Left ventricle myocardium inferior (tissue), 1 donor: ENCODE measurements at regions not wholly inside any gene's neighbourhood (a gene's known extent, or its start where the extent isn't known, plus 50 kb on each side); places are given as distances from the start of the nearest gene placed in this dataset.
"Not testable (repeated sequence)": the region's sequence is repeated elsewhere in the genome, so short reads cannot be mapped to it uniquely, and the experiment has no call there.

Source experiments
- DNase-seq: peaks from one replicate; pipeline ENCODE4 v3.0.0-alpha.2; 2020
- H3K27ac ChIP-seq: fragments of 200-600 bp; replicated peaks from 2 replicates; pipeline ENCODE4 v1.8.0; 2021
- H3K27me3 ChIP-seq: fragments of 200-600 bp; 2 replicates; pipeline ENCODE4 v1.8.0; 2021; ENCODE audit warnings: low read depth
- H3K36me3 ChIP-seq: fragments of 200-600 bp; 2 replicates; pipeline ENCODE4 v1.8.0; 2021
- H3K4me1 ChIP-seq: fragments of 200-600 bp; 2 replicates; pipeline ENCODE4 v1.8.0; 2021
- H3K4me3 ChIP-seq: fragments of 200-600 bp; 2 replicates; pipeline ENCODE4 v1.8.0; 2021; ENCODE audit warnings: mild to moderate bottlenecking, moderate library complexity
- H3K9me3 ChIP-seq: fragments of 200-600 bp; replicated peaks from 2 replicates; pipeline ENCODE4 v1.8.0; 2021
- intact Hi-C: fragments of 100-400 bp; cut with micrococcal nuclease; formaldehyde crosslinking; loops from one replicate; pipeline ENCODE4 v1.11.0; 2022
- TF ChIP-seq, protein P1 (sequence below): fragments of 200-600 bp; IDR thresholded peaks from 2 replicates; pipeline ENCODE4 v1.8.0; 2021; ENCODE audit warnings: antibody characterized with exemption, mild to moderate bottlenecking, borderline replicate concordance
- donor health status: DM: no; HTN: yes; CAD: no; lungs with severe emphysema.

DNA sequence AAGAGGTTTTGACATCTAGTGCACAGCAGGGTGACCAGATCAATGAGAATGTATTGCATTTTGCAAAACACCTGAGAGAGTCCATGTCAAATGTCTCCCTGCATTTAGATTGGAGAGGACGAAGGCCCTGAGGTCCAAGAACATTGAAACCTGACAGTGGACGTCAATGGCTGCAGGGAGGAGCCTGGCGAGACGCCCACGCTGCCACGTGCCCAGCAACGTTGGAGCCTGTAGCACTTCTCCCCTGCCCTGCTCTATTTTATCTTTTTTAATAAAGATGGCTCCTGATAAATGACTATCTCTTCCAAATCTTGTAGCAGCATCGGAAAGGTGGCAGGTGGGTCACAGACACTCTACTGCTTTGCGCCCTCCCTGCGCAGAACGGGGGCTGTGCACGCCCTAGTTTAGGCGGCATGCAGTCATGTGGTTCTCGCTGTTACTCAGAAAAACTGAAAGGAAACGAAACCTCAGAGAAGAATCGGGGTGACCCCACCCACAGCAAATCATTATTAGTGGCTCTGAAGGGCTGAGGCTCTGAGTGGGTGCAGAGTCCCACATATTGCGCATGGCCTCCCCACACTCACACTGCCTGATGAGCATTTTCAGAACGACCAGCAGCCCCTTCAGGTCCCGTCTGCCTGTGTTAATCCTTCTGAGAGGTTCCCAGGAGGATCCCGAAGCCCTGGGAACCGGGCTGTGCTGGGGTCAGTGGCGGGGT, 62.5 kb upstream of the TAMM41 start:
- Histone ChIP-seq H3K4me1 (no peaks in the 10 kb centered on the region), H3K36me3 (no peaks in the 10 kb centered on the region), H3K4me3 (no peak overlapping the region), H3K27ac (no peak overlapping the region), H3K9me3 (no peaks in the 10 kb centered on the region), H3K27me3 (peaks cover 25% of the 10 kb centered on the region)
- DNase-seq = no peak
- TF ChIP-seq, protein P1, sequence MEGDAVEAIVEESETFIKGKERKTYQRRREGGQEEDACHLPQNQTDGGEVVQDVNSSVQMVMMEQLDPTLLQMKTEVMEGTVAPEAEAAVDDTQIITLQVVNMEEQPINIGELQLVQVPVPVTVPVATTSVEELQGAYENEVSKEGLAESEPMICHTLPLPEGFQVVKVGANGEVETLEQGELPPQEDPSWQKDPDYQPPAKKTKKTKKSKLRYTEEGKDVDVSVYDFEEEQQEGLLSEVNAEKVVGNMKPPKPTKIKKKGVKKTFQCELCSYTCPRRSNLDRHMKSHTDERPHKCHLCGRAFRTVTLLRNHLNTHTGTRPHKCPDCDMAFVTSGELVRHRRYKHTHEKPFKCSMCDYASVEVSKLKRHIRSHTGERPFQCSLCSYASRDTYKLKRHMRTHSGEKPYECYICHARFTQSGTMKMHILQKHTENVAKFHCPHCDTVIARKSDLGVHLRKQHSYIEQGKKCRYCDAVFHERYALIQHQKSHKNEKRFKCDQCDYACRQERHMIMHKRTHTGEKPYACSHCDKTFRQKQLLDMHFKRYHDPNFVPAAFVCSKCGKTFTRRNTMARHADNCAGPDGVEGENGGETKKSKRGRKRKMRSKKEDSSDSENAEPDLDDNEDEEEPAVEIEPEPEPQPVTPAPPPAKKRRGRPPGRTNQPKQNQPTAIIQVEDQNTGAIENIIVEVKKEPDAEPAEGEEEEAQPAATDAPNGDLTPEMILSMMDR = no peak
- intact Hi-C loops = no loop called here

DNA sequence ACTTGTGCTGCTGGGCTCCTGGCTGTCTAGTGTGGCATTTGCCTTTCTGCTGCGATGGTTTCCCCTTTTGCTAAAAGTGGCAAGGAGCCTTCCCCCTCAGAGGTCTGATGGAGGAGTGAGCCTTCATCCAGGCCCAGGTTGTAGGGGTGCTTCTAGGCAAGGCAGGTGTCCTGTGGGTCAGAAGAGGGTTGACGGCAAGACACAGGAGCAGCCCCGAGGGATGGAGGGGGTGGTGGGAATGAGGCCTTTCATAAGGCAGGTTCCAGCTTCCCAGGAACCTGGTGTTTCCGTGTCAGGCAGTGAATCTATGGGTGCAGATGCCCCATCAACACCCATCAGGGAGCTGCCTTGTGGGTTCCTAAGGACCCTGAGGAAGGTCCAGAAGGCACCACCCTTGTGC, 63.0 kb upstream of the TAMM41 start:
- Histone ChIP-seq H3K9me3 (no peaks in the 10 kb centered on the region), H3K27ac (no peak overlapping the region), H3K36me3 (no peaks in the 10 kb centered on the region), H3K27me3 (peaks cover 23% of the 10 kb centered on the region), H3K4me1 (no peaks in the 10 kb centered on the region), H3K4me3 (no peak overlapping the region)
- TF ChIP-seq, protein P1 = no peak
- intact Hi-C loops = no loop called here
- no peak for DNase-seq

DNA sequence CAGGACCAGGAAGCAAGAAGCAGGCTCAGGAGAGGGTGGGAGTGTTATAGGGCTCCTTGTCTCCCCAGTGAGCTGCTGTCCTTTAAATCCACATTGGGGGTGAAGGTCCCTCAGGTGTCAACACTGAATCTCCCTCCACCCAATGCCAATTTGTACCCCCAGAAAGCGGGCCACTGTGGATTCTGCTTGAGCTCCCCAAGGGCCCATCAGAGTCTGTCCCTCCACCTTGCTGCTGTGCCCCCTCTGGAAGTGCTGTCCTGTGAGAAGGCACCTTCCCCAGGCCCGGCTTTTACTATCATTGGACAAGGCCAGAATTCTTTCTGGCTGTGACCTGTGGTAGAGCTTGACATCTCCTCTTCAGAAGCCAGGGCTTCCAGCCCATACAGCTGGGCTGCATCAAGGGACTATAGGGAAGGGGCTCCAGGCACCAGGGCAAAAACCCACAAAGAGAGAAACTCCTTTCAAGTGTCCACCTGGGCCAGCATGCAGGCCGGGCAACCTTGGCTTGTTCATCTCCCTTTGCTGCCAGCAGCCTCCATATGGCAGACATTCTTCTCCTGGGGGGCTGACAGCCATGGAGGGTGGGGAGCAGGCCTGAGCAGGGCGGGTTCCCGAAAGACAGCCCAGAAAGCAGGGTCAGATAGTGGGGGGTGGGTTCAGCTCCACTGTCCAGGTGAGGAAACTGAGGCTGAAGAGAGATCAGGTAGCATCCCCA, 63.7 kb upstream of the TAMM41 start:
- intact Hi-C loops, H3K4me3 ChIP-seq, H3K36me3 ChIP-seq, H3K27ac ChIP-seq, H3K4me1 ChIP-seq, H3K9me3 ChIP-seq, DNase-seq: not testable (repeated sequence)
- peaks cover 23% of the 10 kb centered on the region for H3K27me3 ChIP-seq

DNA sequence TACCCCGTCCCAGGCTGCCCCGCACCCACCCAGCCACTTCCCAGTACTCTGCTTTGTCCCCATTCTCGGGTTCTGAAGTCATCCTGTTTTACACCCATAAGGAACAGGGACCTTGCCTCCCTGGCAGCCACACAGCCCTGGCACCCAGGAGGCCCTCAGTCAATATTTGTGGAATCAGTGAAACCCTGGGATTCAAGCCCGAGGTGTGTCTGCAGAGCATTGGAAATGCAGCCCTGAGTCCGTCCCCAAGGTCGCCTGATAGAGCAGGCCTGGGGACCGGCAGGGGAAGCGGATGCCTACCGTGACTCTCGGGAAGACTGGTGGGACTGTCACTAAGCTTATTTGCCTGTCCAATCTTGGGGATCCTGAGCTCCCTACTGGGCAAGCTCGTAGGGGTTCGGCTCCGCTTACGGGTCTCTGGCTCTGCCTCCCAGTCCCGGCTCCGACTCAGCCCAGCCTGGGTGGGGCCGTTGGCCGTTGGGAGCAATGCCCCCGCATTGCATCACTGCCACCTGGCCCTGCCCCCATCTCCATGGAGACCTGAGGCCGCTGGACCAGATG, 64.4 kb upstream of the TAMM41 start:
- Histone ChIP-seq H3K27me3 (peaks cover 23% of the 10 kb centered on the region), H3K27ac (no peak overlapping the region), H3K4me3 (no peak overlapping the region), H3K4me1 (peaks cover 2% of the 10 kb centered on the region), H3K9me3 (no peaks in the 10 kb centered on the region), H3K36me3 (no peaks in the 10 kb centered on the region)
- TF ChIP-seq, protein P1 = no peak
- intact Hi-C loops = no loop called here
- DNase-seq = no peak

DNA sequence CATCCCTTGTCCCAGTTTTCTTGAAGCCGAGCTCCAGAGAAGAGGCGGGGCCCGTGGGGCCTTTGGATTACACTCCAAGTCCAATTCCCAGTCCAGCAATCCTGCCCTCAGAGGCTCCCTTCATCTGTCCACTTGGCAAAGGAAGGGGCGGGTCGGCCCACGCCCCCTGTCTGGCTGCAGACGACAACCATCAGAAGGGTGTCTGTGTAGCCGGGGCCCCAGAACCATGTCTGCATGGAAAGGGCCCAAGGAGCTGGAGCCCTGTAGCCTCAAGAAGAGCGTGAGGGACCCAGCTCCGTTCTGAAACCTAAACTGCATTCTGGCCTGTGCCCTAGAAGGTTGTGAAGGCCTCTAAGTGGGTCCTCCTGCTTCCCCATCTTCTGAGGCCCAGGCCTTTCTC, 65.2 kb upstream of the TAMM41 start:
- DNase-seq, intact Hi-C loops, H3K27ac ChIP-seq, H3K36me3 ChIP-seq, H3K9me3 ChIP-seq, H3K4me3 ChIP-seq, H3K4me1 ChIP-seq: not testable (repeated sequence)
- H3K27me3 ChIP-seq = peaks cover 23% of the 10 kb centered on the region

DNA sequence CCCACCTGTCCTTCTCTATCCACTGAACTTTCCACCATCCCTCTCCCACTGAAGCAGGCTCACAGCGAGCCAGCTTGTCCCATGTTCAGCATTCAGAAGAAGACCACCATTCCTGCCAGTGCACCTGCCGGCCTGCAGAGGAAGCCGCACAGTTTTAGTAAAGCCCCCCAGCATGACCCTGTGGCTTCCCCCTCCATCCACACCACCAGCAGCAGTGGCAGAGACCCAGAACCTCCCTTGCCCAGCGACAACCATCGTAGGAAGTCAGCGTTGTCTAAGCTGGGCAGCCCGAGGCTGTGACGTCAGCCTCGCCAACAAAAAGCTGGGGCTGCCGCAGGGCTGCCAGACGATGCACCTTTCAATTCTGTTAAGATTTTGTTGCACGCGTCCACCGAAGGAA, 66.6 kb upstream of the TAMM41 start:
- Histone ChIP-seq H3K9me3 (no peaks in the 10 kb centered on the region), H3K4me3 (no peak overlapping the region), H3K36me3 (no peaks in the 10 kb centered on the region), H3K27me3 (peaks cover 23% of the 10 kb centered on the region), H3K4me1 (peaks cover 6% of the 10 kb centered on the region), H3K27ac (no peak overlapping the region)
- TF ChIP-seq, protein P1 = no peak
- intact Hi-C loops = no loop called here
- no peak for DNase-seq
